OCI-LY3 (cell line): ENCODE measurements at regions not wholly inside any gene's neighbourhood (a gene's known extent, or its start where the extent isn't known, plus 50 kb on each side); places are given as distances from the start of the nearest gene placed in this dataset.
"Not testable (repeated sequence)": the region's sequence is repeated elsewhere in the genome, so short reads cannot be mapped to it uniquely, and the experiment has no call there.

Experiments
- H2AFZ ChIP-seq: fragments of 200-600, 300-600 bp; shearing (Covaris generic); 2 replicates; pipeline ENCODE4 v1.6.0; 2014; ENCODE audit warnings: antibody characterized with exemption, low read depth, low read length
- H3K27ac ChIP-seq: fragments of 200-600, 300-600 bp; sonication (generic); 2 replicates; pipeline ENCODE4 v1.5.1; 2014; ENCODE audit warnings: mild to moderate bottlenecking, low read length, moderate library complexity, mixed read lengths
- H3K27me3 ChIP-seq: fragments of 200-600, 300-600 bp; sonication (generic); 2 replicates; pipeline ENCODE4 v1.6.1; 2014; ENCODE audit warnings: low read depth, low read length, mixed read lengths
- H3K36me3 ChIP-seq: fragments of 200-600, 300-600 bp; sonication (generic); replicated peaks from 2 replicates; pipeline ENCODE3; 2014; ENCODE audit warnings: low read depth, low read length, mixed read lengths
- H3K4me1 ChIP-seq: fragments of 300-600, 200-600 bp; sonication (generic); 2 replicates; pipeline ENCODE4 v1.6.1; 2014; ENCODE audit warnings: low read length, mixed read lengths
- H3K4me2 ChIP-seq: fragments of 200-600, 300-600 bp; sonication (generic); 2 replicates; pipeline ENCODE4 v1.6.1; 2014; ENCODE audit warnings: low read length, mixed read lengths
- H3K4me3 ChIP-seq: fragments of 300-600, 200-600 bp; sonication (generic); 2 replicates; pipeline ENCODE4 v1.5.1; 2014; ENCODE audit warnings: antibody characterized with exemption, mild to moderate bottlenecking, low read length, moderate library complexity
- H3K79me2 ChIP-seq: fragments of 300-600, 200-600 bp; shearing (Covaris generic); 2 replicates; pipeline ENCODE4 v1.6.1; 2014; ENCODE audit warnings: mild to moderate bottlenecking, low read length, mixed read lengths
- H3K9ac ChIP-seq: fragments of 300-600, 200-600 bp; shearing (Covaris generic); 2 replicates; pipeline ENCODE4 v1.6.0; 2014; ENCODE audit warnings: mild to moderate bottlenecking, low read length, moderate library complexity
- H3K9me3 ChIP-seq: fragments of 200-600, 300-600 bp; shearing (Covaris generic); 2 replicates; pipeline ENCODE4 v1.6.1; 2014; ENCODE audit warnings: low read length, mixed read lengths; ENCODE audit not compliant: insufficient read depth
- H4K20me1 ChIP-seq: fragments of 200-600, 300-600 bp; sonication (generic); 2 replicates; pipeline ENCODE4 v1.6.1; 2016; ENCODE audit warnings: low read length, mixed read lengths; ENCODE audit not compliant: insufficient read depth
- EZH2phosphoT487 ChIP-seq: fragments of 200-600 bp; shearing (Covaris generic); IDR thresholded peaks from 2 replicates; pipeline ENCODE4 v1.6.1; 2018; ENCODE audit warnings: antibody characterized with exemption, mixed run types, low read depth
- TF ChIP-seq, protein P1 (sequence below): fragments of 200-600, 300-600 bp; sonication (generic); IDR thresholded peaks from 2 replicates; pipeline ENCODE4 v1.5.1; 2014; ENCODE audit warnings: antibody characterized with exemption, low read length, low read depth

DNA sequence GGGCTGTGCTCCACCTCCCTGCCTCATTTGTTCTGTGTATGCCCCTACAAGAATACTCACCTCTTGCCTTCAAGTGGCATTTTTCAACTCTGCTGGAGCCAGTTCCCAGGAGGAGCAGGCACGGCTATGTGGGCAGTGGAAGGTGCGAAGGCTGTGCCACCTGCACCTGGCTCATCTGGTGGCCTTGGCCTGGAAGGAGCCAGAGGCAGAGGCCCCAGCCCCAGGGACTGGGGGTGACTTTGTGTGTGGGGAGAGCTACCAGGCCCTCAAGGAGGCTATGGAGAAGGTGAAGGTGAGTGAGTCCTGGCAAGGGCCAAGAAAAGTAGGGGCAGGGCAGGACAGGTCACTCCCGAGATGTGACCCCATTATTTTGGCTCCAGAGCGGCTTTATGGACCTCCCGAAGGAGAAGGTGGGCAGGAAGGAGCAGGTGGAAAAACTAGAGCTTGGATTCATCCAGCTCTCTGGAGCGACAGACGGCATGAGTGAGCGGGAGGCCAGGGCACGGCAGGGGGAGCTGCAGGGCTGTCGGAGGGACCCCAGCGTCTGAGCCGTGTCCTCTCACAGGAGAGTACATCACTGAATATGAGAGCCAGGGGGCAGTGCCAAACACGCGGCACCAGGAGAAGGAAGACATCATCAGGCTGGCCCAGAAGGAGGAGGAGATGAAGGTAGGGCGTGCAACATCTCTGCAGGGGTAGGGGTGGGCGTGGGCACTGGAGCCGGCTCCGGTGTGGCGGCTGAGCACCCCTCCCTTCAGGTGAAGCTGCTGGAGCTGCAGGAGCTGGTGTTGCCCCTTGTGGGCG, 57.3 kb upstream of the UBE2Q2 start:
- no peak overlapping the region for H3K9ac ChIP-seq
- no peak overlapping the region for H3K27ac ChIP-seq
- H2AFZ ChIP-seq = no peak overlapping the region
- H3K27me3 ChIP-seq = peaks cover 21% of the 10 kb centered on the region
- TF ChIP-seq, protein P1, sequence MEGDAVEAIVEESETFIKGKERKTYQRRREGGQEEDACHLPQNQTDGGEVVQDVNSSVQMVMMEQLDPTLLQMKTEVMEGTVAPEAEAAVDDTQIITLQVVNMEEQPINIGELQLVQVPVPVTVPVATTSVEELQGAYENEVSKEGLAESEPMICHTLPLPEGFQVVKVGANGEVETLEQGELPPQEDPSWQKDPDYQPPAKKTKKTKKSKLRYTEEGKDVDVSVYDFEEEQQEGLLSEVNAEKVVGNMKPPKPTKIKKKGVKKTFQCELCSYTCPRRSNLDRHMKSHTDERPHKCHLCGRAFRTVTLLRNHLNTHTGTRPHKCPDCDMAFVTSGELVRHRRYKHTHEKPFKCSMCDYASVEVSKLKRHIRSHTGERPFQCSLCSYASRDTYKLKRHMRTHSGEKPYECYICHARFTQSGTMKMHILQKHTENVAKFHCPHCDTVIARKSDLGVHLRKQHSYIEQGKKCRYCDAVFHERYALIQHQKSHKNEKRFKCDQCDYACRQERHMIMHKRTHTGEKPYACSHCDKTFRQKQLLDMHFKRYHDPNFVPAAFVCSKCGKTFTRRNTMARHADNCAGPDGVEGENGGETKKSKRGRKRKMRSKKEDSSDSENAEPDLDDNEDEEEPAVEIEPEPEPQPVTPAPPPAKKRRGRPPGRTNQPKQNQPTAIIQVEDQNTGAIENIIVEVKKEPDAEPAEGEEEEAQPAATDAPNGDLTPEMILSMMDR = no peak
- TF ChIP-seq EZH2phosphoT487 = no peak
- no peaks in the 10 kb centered on the region for H3K9me3 ChIP-seq
- no peaks in the 10 kb centered on the region for H3K36me3 ChIP-seq
- no peak overlapping the region for H3K4me3 ChIP-seq
- H4K20me1 ChIP-seq = no peaks in the 10 kb centered on the region
- no peak overlapping the region for H3K4me2 ChIP-seq
- H3K79me2 ChIP-seq = no peaks in the 10 kb centered on the region
- no peaks in the 10 kb centered on the region for H3K4me1 ChIP-seq

DNA sequence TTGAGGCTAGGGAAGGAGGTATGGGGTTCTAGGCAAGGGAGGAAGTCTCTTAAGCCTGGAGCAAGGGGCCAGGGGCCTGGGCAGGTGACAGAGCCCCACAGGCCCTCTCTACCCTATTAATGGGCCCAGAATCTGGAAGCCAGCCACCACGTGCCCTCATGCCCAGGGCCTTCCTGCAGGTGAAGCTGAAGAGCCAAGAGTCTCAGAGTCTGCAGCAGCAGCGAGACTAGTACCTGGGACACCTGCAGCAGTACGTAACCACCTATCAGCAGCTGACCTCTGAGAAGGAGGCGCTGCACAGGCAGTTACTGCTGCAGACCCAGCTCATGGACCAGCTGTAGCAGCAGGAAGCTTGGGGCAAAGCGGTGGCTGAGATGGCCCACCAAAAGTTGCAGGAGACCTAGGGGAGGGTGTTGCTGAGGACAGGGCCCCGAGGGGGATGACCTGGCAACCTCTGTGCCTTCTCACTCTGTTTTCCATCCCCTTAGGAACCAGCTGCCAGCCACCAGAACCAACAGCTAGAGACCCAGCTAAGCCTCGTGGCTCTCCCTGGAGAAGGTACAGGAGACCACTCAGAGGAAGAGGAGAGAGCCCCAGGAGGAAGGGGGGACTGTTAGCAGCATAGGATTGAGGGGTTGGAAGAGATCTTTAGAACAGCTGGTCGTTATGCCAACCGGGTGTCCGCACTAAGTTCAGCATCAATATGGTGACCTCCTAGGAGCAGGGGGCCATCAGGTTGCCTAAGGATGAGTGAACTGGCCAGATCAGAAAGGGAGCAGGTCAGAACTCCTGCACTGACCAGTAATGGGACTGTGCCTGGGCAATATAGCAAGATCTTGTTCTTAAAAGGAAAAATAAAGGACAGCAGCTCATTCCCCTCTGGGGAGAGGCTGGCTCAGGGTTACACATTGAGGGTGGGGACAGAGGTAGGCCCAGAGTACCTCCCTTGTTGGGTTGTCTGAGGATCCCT, 58.5 kb upstream of the UBE2Q2 start:
- H3K79me2 ChIP-seq, H4K20me1 ChIP-seq, H3K9me3 ChIP-seq, H3K4me2 ChIP-seq, H3K36me3 ChIP-seq, H3K27ac ChIP-seq, H3K4me3 ChIP-seq, H3K9ac ChIP-seq, H2AFZ ChIP-seq, H3K4me1 ChIP-seq: not testable (repeated sequence)
- peaks cover 12% of the 10 kb centered on the region for H3K27me3 ChIP-seq

DNA sequence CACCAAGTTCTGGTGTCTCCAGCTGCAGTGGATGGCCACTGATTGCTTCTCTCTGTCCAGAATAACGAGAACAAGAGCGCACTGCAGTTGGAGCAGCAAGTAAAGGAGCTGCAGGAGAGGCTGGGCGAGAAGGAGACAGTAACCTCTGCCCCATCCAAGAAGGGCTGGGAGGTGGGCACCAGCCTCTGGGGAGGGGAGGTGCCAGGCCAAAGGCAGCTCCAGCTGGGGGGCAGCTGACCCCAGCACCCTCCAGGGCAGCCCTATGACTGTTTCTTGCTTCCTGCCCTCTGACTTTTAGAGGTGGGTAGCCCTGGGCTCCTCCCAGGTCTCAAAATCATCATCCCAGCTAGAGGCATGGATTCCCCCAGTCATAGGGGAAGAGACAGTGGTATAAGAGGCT, 59.7 kb upstream of the UBE2Q2 start:
- not testable (repeated sequence) for H3K4me3 ChIP-seq, H3K27me3 ChIP-seq, H3K36me3 ChIP-seq, H3K27ac ChIP-seq, H3K4me1 ChIP-seq, H3K9me3 ChIP-seq, H3K4me2 ChIP-seq, H3K79me2 ChIP-seq, H4K20me1 ChIP-seq, H3K9ac ChIP-seq, H2AFZ ChIP-seq

DNA sequence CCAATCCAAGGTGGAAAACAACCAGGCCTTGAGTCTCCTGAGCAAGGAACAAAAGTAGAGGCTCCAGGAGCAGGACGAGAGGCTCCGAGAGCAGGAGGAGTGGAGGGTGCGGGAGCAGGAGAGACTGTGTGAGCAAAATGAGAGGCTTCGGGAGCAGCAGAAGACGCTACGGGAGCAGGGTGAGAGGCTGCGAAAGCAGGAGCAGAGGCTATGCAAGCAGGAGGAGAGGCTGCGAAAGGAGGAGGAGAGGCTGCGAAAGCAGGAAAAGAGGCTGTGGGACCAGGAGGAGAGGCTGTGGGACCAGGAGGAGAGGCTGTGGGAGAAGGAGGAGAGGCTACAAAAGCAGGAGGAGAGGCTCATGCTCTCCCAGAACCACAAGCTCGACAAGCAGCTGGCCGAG, 60.3 kb upstream of the UBE2Q2 start:
- H2AFZ ChIP-seq = no peak overlapping the region
- no peaks in the 10 kb centered on the region for H4K20me1 ChIP-seq
- H3K4me3 ChIP-seq = no peak overlapping the region
- H3K9me3 ChIP-seq = no peaks in the 10 kb centered on the region
- H3K27ac ChIP-seq = no peak overlapping the region
- H3K4me1 ChIP-seq = no peaks in the 10 kb centered on the region
- no peak overlapping the region for H3K9ac ChIP-seq
- TF ChIP-seq, protein P1 = no peak
- TF ChIP-seq EZH2phosphoT487 = no peak
- H3K27me3 ChIP-seq = peaks cover 6% of the 10 kb centered on the region
- no peaks in the 10 kb centered on the region for H3K36me3 ChIP-seq
- H3K79me2 ChIP-seq = no peaks in the 10 kb centered on the region
- H3K4me2 ChIP-seq = no peak overlapping the region

DNA sequence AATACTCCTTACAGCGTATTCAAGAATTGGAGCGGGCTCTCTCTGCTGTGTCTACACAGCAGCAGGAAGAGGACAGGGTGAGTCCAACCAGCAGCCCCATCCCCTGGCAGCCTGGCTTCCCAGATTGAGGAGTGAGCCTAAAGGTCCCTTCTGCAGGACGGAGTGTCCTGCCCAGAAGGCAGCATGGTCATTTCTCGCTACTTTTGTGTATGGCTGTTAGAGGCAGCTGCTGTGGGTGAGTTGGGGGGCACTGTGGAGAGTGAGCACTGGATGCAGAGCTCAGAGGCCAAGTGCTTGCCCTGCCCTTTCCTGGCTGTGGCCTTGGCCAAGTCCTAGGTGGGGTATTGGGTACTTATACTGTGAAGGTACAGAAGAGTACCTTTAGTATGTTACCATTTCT, 62.3 kb upstream of the UBE2Q2 start:
- not testable (repeated sequence) for H2AFZ ChIP-seq, H3K4me2 ChIP-seq, H3K27ac ChIP-seq, H3K79me2 ChIP-seq, H3K9me3 ChIP-seq, H3K9ac ChIP-seq, H3K4me3 ChIP-seq, H3K36me3 ChIP-seq, H3K27me3 ChIP-seq, H4K20me1 ChIP-seq
- peaks cover 15% of the 10 kb centered on the region for H3K4me1 ChIP-seq
